Lung (tissue), 11 donors: ENCODE measurements at regions not wholly inside any gene's neighbourhood (a gene's known extent, or its start where the extent isn't known, plus 50 kb on each side); places are given as distances from the start of the nearest gene placed in this dataset.

Experiments
- ATAC-seq: fragments of 200-7000 bp; cut with Tn5 transposase; one replicate; pipeline ENCODE4 v1.9.1; 2020; ENCODE audit warnings: moderate number of reproducible peaks; ENCODE audit not compliant: insufficient read depth, low FRiP score
- DNase-seq, 3 donors: peaks; one replicate each; pipeline ENCODE4 v3.0.0-alpha.2; 2013 to 2017
- H3K27ac ChIP-seq, 2 donors: one replicate each; pipeline ENCODE4 v1.5.1; 2013; ENCODE audit warnings: mild to moderate bottlenecking in 2 of 2, moderate library complexity in 2 of 2, control low read depth in 1 of 2, inconsistent platforms in 1 of 2, low read depth in 1 of 2, low read length in 1 of 2
- H3K27me3 ChIP-seq, 3 donors: one replicate each; pipeline ENCODE4 v1.5.1; 2013; ENCODE audit warnings: low read length in 2 of 3; ENCODE audit not compliant: control insufficient read depth in 3 of 3, insufficient read depth in 3 of 3
- H3K36me3 ChIP-seq, 4 donors: one replicate each; pipeline ENCODE4 v1.5.1; 2013; ENCODE audit warnings: low read length in 4 of 4, mild to moderate bottlenecking in 1 of 4, moderate library complexity in 1 of 4; ENCODE audit not compliant: control insufficient read depth in 4 of 4, insufficient read depth in 4 of 4
- H3K4me1 ChIP-seq, 5 donors: one replicate each; pipeline ENCODE4 v1.5.1; 2013; ENCODE audit warnings: low read length in 5 of 5, mild to moderate bottlenecking in 2 of 5, moderate library complexity in 1 of 5; ENCODE audit not compliant: control insufficient read depth in 5 of 5, insufficient read depth in 5 of 5
- H3K4me3 ChIP-seq: one replicate; pipeline ENCODE4 v1.5.1; 2013; ENCODE audit warnings: mild to moderate bottlenecking, control low read depth, moderate library complexity
- H3K9ac ChIP-seq, 2 donors: one replicate each; pipeline ENCODE4 v1.5.1; 2013; ENCODE audit warnings: low read length in 2 of 2, control low read depth in 1 of 2; ENCODE audit not compliant: insufficient read depth in 1 of 2
- H3K9me3 ChIP-seq, 4 donors: one replicate each; pipeline ENCODE4 v1.5.1; 2013; ENCODE audit warnings: low read length in 3 of 4, mild to moderate bottlenecking in 1 of 4, moderate library complexity in 1 of 4; ENCODE audit not compliant: control insufficient read depth in 4 of 4, insufficient read depth in 3 of 4
- WGBS, 2 donors: extraction: QIAGEN DNeasy Blood & Tissue Kit; methylation state at CpG; one replicate each; pipeline ENCODE4 v1.1.7; 2013; 5-methylcytosine and 5-hydroxymethylcytosine counted together
- TF ChIP-seq, protein P1 (sequence below): IDR thresholded peaks from 2 replicates; pipeline ENCODE4 v1.5.1; 2012; ENCODE audit warnings: mild to moderate bottlenecking; ENCODE audit errors: control extremely low read depth, extremely low read depth
- donor health status: control.
- donor health status: control.
- donor health status: Bipolar disorder and iron deficiency.
- donor health status: healthy.
- donor health status: DM: yes; HTN: yes; CAD: no.

DNA sequence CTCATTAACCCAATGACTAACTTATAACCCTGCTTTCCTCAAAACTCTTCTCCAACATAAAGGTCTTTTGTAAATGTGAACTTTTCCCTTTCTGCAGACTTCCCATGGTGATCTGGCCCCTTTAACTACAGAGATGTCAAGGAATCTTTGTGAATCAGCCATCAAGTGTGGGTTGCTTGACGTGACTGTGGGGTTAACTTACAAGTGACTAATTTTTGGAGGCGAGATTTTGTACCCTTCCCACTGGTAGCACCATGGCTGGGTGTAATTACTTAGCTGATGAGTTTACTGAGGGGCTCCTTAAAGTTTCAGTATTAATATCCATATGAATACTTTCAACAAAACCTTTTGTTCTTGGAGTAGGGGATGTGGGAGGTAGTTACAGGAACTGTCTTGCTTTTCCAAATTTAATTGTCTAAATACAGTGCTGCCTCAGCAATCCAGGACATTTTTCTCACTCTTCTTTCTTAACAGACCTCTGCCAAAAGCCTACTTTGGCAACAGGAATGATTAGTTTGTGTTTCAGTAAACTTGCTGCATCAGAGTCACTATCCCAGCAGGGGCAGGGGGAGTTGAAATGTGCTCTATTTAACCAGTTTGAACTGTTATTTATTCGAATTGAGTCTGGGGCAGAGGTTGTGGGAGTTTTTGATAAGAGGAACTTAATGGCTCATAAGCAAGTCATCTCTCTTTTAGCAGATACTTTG, 217.3 kb upstream of the FGGY start:
- peak in 2 of 3 donors; percentile 65 to 79 for DNase-seq

DNA sequence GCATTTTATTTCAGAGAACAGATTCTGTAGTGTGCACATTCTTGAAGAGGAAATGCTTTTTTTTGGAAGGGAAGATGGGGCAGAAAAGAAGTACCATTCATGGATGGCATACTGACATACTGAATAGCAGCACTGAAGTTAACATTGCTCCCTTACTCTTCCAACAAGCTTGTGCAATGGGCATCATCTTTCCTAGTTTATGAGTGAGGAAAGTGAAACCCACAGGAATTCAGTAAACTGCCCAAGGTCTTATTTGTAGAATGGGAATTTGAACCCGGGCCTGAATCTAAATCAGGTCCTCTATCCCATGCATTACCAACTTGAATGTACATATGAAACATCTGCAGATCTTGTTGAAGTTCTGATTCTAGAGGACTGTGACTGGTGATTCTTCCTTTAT, 215.7 kb upstream of the FGGY start:
- DNase-seq (no peak), ATAC-seq (no peak)
- no peaks in the 10 kb centered on the region for H3K9me3 ChIP-seq
- H3K9ac ChIP-seq, result no peak overlapping the region
- no peak overlapping the region for H3K4me3 ChIP-seq
- H3K27me3 ChIP-seq, result no peaks in the 10 kb centered on the region
- H3K36me3 ChIP-seq, result no peaks in the 10 kb centered on the region
- WGBS, 2 donors, result 96 to 98% methylated on average over 1 of the region's 1 CpG
- H3K4me1 ChIP-seq, result peaks cover 0 to 33% (median 14%) of the 10 kb centered on the region in 5 donors
- TF ChIP-seq, protein P1, sequence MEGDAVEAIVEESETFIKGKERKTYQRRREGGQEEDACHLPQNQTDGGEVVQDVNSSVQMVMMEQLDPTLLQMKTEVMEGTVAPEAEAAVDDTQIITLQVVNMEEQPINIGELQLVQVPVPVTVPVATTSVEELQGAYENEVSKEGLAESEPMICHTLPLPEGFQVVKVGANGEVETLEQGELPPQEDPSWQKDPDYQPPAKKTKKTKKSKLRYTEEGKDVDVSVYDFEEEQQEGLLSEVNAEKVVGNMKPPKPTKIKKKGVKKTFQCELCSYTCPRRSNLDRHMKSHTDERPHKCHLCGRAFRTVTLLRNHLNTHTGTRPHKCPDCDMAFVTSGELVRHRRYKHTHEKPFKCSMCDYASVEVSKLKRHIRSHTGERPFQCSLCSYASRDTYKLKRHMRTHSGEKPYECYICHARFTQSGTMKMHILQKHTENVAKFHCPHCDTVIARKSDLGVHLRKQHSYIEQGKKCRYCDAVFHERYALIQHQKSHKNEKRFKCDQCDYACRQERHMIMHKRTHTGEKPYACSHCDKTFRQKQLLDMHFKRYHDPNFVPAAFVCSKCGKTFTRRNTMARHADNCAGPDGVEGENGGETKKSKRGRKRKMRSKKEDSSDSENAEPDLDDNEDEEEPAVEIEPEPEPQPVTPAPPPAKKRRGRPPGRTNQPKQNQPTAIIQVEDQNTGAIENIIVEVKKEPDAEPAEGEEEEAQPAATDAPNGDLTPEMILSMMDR, result no peak
- H3K27ac ChIP-seq, result no peak overlapping the region

More for the DNA sequence above, 217.3 kb upstream of the FGGY start:
- Histone ChIP-seq H3K9me3 (no peaks in the 10 kb centered on the region), H3K27me3 (no peaks in the 10 kb centered on the region), H3K4me3 (no peak overlapping the region), H3K9ac (no peak overlapping the region), H3K27ac (no peak overlapping the region), H3K4me1 (peaks cover 0 to 32% (median 14%) of the 10 kb centered on the region in 5 donors), H3K36me3 (no peaks in the 10 kb centered on the region)
- no peak for ATAC-seq
- TF ChIP-seq, protein P1, result no peak
- WGBS, 2 donors, result 63% methylated on average over 3 of the region's 3 CpGs

DNA sequence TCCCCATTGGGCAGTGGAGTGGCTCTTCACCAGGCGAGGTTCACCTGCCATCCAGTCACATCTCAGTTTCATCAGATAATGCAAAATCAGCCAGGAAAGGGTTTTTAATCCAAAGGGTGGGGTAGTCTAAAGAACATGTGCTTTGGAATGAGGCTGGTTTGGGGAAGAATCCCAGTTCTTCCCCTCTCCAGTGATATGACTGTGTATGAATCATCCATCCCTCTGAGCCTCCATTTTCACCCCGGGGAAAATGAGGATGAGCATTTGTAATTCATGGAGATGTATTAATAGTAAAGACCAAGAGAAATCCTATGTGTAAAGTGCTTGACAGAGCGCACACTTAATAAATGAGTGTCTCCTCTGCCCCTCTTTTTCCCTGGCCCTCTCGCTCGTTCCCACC, 215.1 kb upstream of the FGGY start:
- Histone ChIP-seq H3K36me3 (no peaks in the 10 kb centered on the region), H3K4me3 (no peak overlapping the region), H3K27me3 (no peaks in the 10 kb centered on the region), H3K4me1 (peaks cover 0 to 33% (median 14%) of the 10 kb centered on the region in 5 donors), H3K27ac (no peak overlapping the region), H3K9ac (no peak overlapping the region), H3K9me3 (no peaks in the 10 kb centered on the region)
- ATAC-seq, result no peak
- no peak for DNase-seq
- 81 to 88% methylated on average over 5 of the region's 5 CpGs for WGBS, 2 donors
- TF ChIP-seq, protein P1, result no peak
